ENCODE measurements at regions not wholly inside any gene's neighbourhood (a gene's known extent, or its start where the extent isn't known, plus 50 kb on each side); places are given as distances from the start of the nearest gene placed in this dataset.

DNA sequence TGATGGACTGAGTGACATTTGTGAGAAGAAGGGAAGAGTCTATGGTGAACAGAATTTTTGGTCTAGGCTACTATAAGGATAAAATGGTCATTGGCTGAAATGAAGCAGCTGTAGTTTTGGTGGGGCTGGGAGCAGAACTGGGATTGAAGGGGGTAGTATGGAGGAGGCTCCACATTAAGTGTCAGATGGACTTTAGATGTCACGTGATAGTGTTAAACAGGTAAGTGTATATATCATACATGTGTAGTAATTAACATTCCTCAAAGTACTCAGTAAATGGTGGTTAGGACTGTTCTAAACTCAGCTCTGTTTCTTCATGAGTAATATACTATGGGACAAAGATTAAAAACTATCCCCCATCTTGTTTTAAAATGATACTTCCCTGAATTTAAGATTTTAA, 947.9 kb downstream of the PDHA2 start:
- intact Hi-C loops (cut with DNase I; ENCODE audit: low total_unique reads) = no loop called here
- 86 to 88% methylated on average over 1 of the region's 1 CpG for WGBS, 2 donors

GRCh38 chr4:96809563-96809962, 969.7 kb downstream of the PDHA2 start:
- no peak for TF ChIP-seq CTCF (IDR thresholded peaks at IDR 0.05)
- TF ChIP-seq POLR2A (IDR thresholded peaks at IDR 0.05) = no peak
- no peak for DNase-seq (ENCODE audit: low spot score in 2 of 2)
- intact Hi-C loops (cut with DNase I; ENCODE audit: low total_unique reads) = no loop called here
- no peak overlapping the region for H3K4me3 ChIP-seq (ENCODE audit: low read depth, poor library complexity, severe bottlenecking)
- WGBS, 2 donors = 72 to 76% methylated on average over 2 of the region's 2 CpGs

More for the DNA sequence above, 947.9 kb downstream of the PDHA2 start:
- TF ChIP-seq CTCF (IDR thresholded peaks at IDR 0.05) = no peak
- TF ChIP-seq POLR2A (IDR thresholded peaks at IDR 0.05) = no peak
- no peak for DNase-seq (ENCODE audit: low spot score in 2 of 2)
- H3K4me3 ChIP-seq (ENCODE audit: low read depth, poor library complexity, severe bottlenecking) = no peak overlapping the region

GRCh38 chr4:96827086-96827485, 987.2 kb downstream of the PDHA2 start:
- no peak for TF ChIP-seq CTCF (IDR thresholded peaks at IDR 0.05)
- no peak for TF ChIP-seq POLR2A (IDR thresholded peaks at IDR 0.05)
- WGBS, 2 donors = 28 to 30% methylated on average over 4 of the region's 4 CpGs
- intact Hi-C loops (cut with DNase I; ENCODE audit: low total_unique reads) = no loop called here
- no peak overlapping the region for H3K4me3 ChIP-seq (ENCODE audit: low read depth, poor library complexity, severe bottlenecking)
- no peak for DNase-seq (ENCODE audit: low spot score in 2 of 2)

DNA sequence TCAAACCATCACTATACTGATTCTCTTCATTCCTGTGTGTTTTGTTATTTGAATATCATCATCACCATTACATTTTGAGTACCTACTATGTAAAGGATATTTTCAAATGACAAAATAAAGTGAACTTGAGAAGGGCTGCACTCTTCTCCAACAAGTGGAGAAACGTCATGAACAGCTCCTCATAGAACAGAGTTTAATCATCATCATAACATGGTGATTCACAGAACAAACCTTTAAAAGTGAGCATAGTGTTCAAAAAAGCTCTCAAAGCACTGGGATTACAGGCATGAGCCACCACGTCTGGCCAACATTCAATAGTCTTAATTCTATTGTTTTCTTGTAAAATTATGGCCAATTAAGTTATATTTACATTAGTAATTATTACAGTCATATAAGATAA, 993.9 kb downstream of the PDHA2 start:
- no peak for DNase-seq (ENCODE audit: low spot score in 2 of 2)

DNA sequence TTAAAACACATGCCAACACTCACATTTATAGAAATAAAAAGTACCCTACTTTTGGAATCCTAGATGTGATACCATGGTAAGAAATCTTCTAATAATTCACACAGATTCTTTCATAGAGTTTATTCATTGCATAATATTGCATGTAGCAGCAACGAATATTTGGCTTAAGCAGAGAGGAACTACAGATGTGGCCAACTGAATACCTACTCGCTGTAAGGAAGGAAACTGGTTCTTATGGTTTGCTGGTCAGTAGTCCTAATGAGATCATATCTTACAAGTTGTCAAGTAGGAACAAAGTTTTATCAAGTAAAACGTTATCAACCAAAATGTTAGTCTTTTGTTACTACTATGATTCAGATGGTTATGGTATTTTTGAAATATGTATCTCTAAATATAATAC, 996.1 kb downstream of the PDHA2 start:
- no peak for DNase-seq (ENCODE audit: low spot score in 2 of 2)
- intact Hi-C loops (cut with DNase I; ENCODE audit: low total_unique reads) = no loop called here
- 49 to 52% methylated on average over 3 of the region's 3 CpGs for WGBS, 2 donors

More for the DNA sequence above, 993.9 kb downstream of the PDHA2 start:
- no peak overlapping the region for H3K4me3 ChIP-seq (ENCODE audit: low read depth, poor library complexity, severe bottlenecking)
- WGBS, 2 donors = 62 to 64% methylated on average over 2 of the region's 2 CpGs
- intact Hi-C loops (cut with DNase I; ENCODE audit: low total_unique reads) = no loop called here
- TF ChIP-seq POLR2A (IDR thresholded peaks at IDR 0.05) (no peak), CTCF (IDR thresholded peaks at IDR 0.05) (no peak)

More for the DNA sequence above, 996.1 kb downstream of the PDHA2 start:
- TF ChIP-seq CTCF (IDR thresholded peaks at IDR 0.05) (no peak), POLR2A (IDR thresholded peaks at IDR 0.05) (no peak)
- H3K4me3 ChIP-seq (ENCODE audit: low read depth, poor library complexity, severe bottlenecking) = no peak overlapping the region
